ENCODE measurements at regions not wholly inside any gene's neighbourhood (a gene's known extent, or its start where the extent isn't known, plus 50 kb on each side); places are given as distances from the start of the nearest gene placed in this dataset.

GRCh38 chr11:70510106-70510505 is 111.8 kb downstream of the CTTN start (continued):
- TF ChIP-seq REST (IDR thresholded peaks at IDR 0.05) (no peak), FOXA2 (IDR thresholded peaks at IDR 0.05) (no peak)

- Histone ChIP-seq H3K9ac (ENCODE audit: low read depth in 1 of 2, low read length in 2 of 2) (no peak overlapping the region), H3K4me3 (ENCODE audit: low read depth in 1 of 3, low read length in 3 of 3) (no peak overlapping the region), H3K9me3 (ENCODE audit: control insufficient read depth in 4 of 4, low read length in 3 of 4) (peaks cover 2 to 7% (median 5%) of the 10 kb centered on the region in 4 donors), H3K36me3 (ENCODE audit: control insufficient read depth in 4 of 4, insufficient read depth in 3 of 4, low read depth in 1 of 4, low read length in 3 of 4) (no peaks in the 10 kb centered on the region), H3K27me3 (ENCODE audit: control insufficient read depth in 4 of 4, insufficient read depth in 4 of 4, low read length in 3 of 4) (no peaks in the 10 kb centered on the region), H3K4me1 (ENCODE audit: control insufficient read depth in 4 of 4, insufficient read depth in 4 of 4, low read length in 3 of 4) (no peaks in the 10 kb centered on the region), H3K27ac (ENCODE audit: low read depth in 1 of 2, low read length in 2 of 2) (no peak overlapping the region)
- 94% methylated on average over 6 of the region's 6 CpGs for WGBS
- no peak for DNase-seq (ENCODE audit: low spot score)
- TF ChIP-seq HNF4G (IDR thresholded peaks at IDR 0.05) (no peak), GABPA (IDR thresholded peaks at IDR 0.05 in 1 of 2, conservative IDR thresholded peaks at IDR 0.05 in 1 of 2) (no peak), REST (IDR thresholded peaks at IDR 0.05) (no peak), ZBTB33 (IDR thresholded peaks at IDR 0.05) (no peak), NR2F2 (IDR thresholded peaks at IDR 0.05) (no peak), TAF1 (conservative IDR thresholded peaks at IDR 0.05) (no peak), FOXA2 (IDR thresholded peaks at IDR 0.05) (no peak), JUND (IDR thresholded peaks at IDR 0.05) (no peak), CTCF (IDR thresholded peaks at IDR 0.05; ENCODE audit: low read depth, low read length, missing input control) (no peak), RXRA (IDR thresholded peaks at IDR 0.05) (no peak), HNF4A (conservative IDR thresholded peaks at IDR 0.05) (no peak), MAX (IDR thresholded peaks at IDR 0.05) (no peak), YY1 (IDR thresholded peaks at IDR 0.05) (no peak), ATF3 (IDR thresholded peaks at IDR 0.05) (no peak), RAD21 (IDR thresholded peaks at IDR 0.05) (no peak), SP1 (IDR thresholded peaks at IDR 0.05) (no peak)
These were observed 112.2 kb downstream of the CTTN start for GRCh38 chr11:70510571-70510970.

Data from liver (tissue), 8 donors.